CD14-positive monocyte (primary cell): ENCODE measurements at regions not wholly inside any gene's neighbourhood (a gene's known extent, or its start where the extent isn't known, plus 50 kb on each side); places are given as distances from the start of the nearest gene placed in this dataset.

Experiments
- DNase-seq, 3 donors: peaks; one replicate each; pipeline ENCODE4 v3.0.0-alpha.2; 2011 to 2022
- H2AFZ ChIP-seq: 2 replicates; pipeline ENCODE4 v1.6.0; 2012; ENCODE audit warnings: mild to moderate bottlenecking, low read depth, low read length, inconsistent platforms; ENCODE audit not compliant: insufficient read depth, poor library complexity, severe bottlenecking
- H3K27ac ChIP-seq, 2 donors: 1 replicate in 1 of 2; 2 replicates in 1 of 2; pipeline ENCODE4 v1.5.1; 2012 to 2013; ENCODE audit warnings: low read length in 2 of 2, control low read depth in 1 of 2, inconsistent platforms in 1 of 2, low read depth in 1 of 2, mild to moderate bottlenecking in 1 of 2
- H3K27me3 ChIP-seq, 2 donors: one replicate each; pipeline versions ENCODE4 v1.6.0 to v1.6.1; 2011 to 2013; ENCODE audit warnings: low read length in 2 of 2; ENCODE audit not compliant: control insufficient read depth in 2 of 2, insufficient read depth in 2 of 2
- H3K36me3 ChIP-seq, 2 donors: replicated peaks in 1 of 2; 1 replicate in 1 of 2; 2 replicates in 1 of 2; pipeline versions ENCODE4 v1.5.1 to v1.6.1; 2012 to 2013; ENCODE audit warnings: low read length in 2 of 2, control low read depth in 1 of 2, inconsistent platforms in 1 of 2, mild to moderate bottlenecking in 1 of 2; ENCODE audit not compliant: insufficient read depth in 2 of 2, control insufficient read depth in 1 of 2
- H3K4me1 ChIP-seq, 2 donors: 1 replicate in 1 of 2; 2 replicates in 1 of 2; pipeline versions ENCODE4 v1.5.1 to v1.6.1; 2012 to 2013; ENCODE audit warnings: low read length in 2 of 2, control low read depth in 1 of 2, inconsistent platforms in 1 of 2, mild to moderate bottlenecking in 1 of 2, moderate library complexity in 1 of 2; ENCODE audit not compliant: insufficient read depth in 2 of 2, control insufficient read depth in 1 of 2
- H3K4me2 ChIP-seq: replicated peaks from 2 replicates; pipeline ENCODE3; 2012; ENCODE audit warnings: low read length, moderate library complexity, mild to moderate bottlenecking; ENCODE audit not compliant: poor library complexity, severe bottlenecking; ENCODE audit errors: extremely low read depth
- H3K4me3 ChIP-seq, 3 experiments: fragments of 200-600 bp in 1 of 3; sonication (generic) in 1 of 3; replicated peaks in 1 of 3; 1 replicate in 2 of 3; 2 replicates in 1 of 3; pipeline ENCODE4 v1.5.1; 2011 to 2013; ENCODE audit warnings: low read length in 3 of 3, mild to moderate bottlenecking in 3 of 3, control low read depth in 2 of 3, low read depth in 2 of 3, inconsistent platforms in 1 of 3, moderate library complexity in 1 of 3
- H3K79me2 ChIP-seq: 2 replicates; pipeline ENCODE4 v1.6.0; 2012; ENCODE audit warnings: mild to moderate bottlenecking, control low read depth, inconsistent platforms, low read length, moderate library complexity; ENCODE audit not compliant: insufficient read depth
- H3K9ac ChIP-seq: 2 replicates; pipeline ENCODE4 v1.6.0; 2017; ENCODE audit warnings: low read length, mild to moderate bottlenecking; ENCODE audit not compliant: insufficient read depth, poor library complexity, severe bottlenecking
- H3K9me3 ChIP-seq, 2 donors: replicated peaks in 1 of 2; 1 replicate in 1 of 2; 2 replicates in 1 of 2; pipeline versions ENCODE4 v1.5.1 to v1.6.1; 2012 to 2013; ENCODE audit warnings: low read length in 2 of 2, control low read depth in 1 of 2; ENCODE audit not compliant: control insufficient read depth in 1 of 2, insufficient read depth in 1 of 2
- H4K20me1 ChIP-seq: 2 replicates; pipeline ENCODE4 v1.6.0; 2012; ENCODE audit warnings: mild to moderate bottlenecking, low read length, control low read depth, moderate library complexity; ENCODE audit not compliant: insufficient read depth
- H3K27ac Mint-ChIP-seq, 7 donors: one replicate each; pipeline ENCODE4 v1.8.0; 2020; ENCODE audit warnings: mild to moderate bottlenecking in 7 of 7, mixed read lengths in 7 of 7, moderate library complexity in 6 of 7, inconsistent platforms in 2 of 7
- H3K27me3 Mint-ChIP-seq, 3 donors: one replicate each; pipeline ENCODE4 v1.8.0; 2021 to 2022; ENCODE audit warnings: low read depth in 3 of 3, mild to moderate bottlenecking in 3 of 3, mixed read lengths in 3 of 3, moderate library complexity in 3 of 3, inconsistent platforms in 1 of 3
- H3K36me3 Mint-ChIP-seq, 2 donors: one replicate each; pipeline ENCODE4 v1.8.0; 2020; ENCODE audit warnings: mixed read lengths in 2 of 2, inconsistent platforms in 1 of 2, mild to moderate bottlenecking in 1 of 2
- H3K4me1 Mint-ChIP-seq: one replicate; pipeline ENCODE4 v1.8.0; 2020; ENCODE audit warnings: mild to moderate bottlenecking, mixed read lengths
- H3K4me3 Mint-ChIP-seq, 2 donors: one replicate each; pipeline ENCODE4 v1.8.0; 2020; ENCODE audit warnings: mild to moderate bottlenecking in 2 of 2, mixed read lengths in 2 of 2, moderate library complexity in 1 of 2
- H3K9me3 Mint-ChIP-seq, 7 donors: one replicate each; pipeline ENCODE4 v1.8.0; 2020 to 2022; ENCODE audit warnings: mixed read lengths in 7 of 7, mild to moderate bottlenecking in 6 of 7, moderate library complexity in 6 of 7, inconsistent platforms in 2 of 7
- WGBS: methylation state at CpG from one replicate; pipeline ENCODE4 v1.1.5; 2013; ENCODE audit warnings: missing lambda C conversion rate; ENCODE audit not compliant: insufficient coverage; 5-methylcytosine and 5-hydroxymethylcytosine counted together
- intact Hi-C, 2 donors: fragments of 100-400 bp; cut with micrococcal nuclease; formaldehyde crosslinking; loops; one replicate each; pipeline versions ENCODE4 v1.15.0 to v1.15.1; 2023
- TF ChIP-seq, protein P1 (sequence below): fragments of 200-600 bp; IDR thresholded peaks from one replicate; pipeline ENCODE4 v1.8.0; 2022; ENCODE audit warnings: antibody characterized with exemption, mild to moderate bottlenecking

DNA sequence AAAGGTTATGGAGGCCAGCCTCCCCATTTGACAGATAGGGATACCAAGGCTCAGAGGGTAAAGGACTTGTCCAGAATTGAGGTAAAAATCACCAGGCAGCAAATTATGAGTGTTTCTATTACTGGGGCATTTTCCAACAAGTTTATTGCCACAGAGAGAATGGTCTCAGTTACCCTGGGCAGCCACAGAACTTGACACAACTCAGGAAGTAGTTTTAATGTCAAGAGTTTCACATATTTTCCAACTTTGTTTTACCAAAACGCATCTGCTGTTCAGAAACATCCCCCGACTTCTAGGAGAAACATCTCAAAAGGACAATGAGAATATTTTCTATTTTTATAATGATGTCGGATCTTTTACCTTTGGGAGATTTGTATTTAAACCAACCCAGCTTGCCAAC lies 107.5 kb upstream of the MRPS22 start:
- no CpG with 5 or more reads among the region's 3 CpGs for WGBS
- intact Hi-C loops: no loop called here
- Histone ChIP-seq H4K20me1 (no peaks in the 10 kb centered on the region), H3K9ac (no peak overlapping the region), H3K4me1 (no peaks in the 10 kb centered on the region), H3K4me2 (no peak overlapping the region), H3K27me3 (peaks cover 3% of the 10 kb centered on the region in 2 donors), H3K9me3 (no peaks in the 10 kb centered on the region), H3K36me3 (no peaks in the 10 kb centered on the region), H3K27ac (no peak overlapping the region), H3K79me2 (no peaks in the 10 kb centered on the region), H2AFZ (no peak overlapping the region), H3K4me3 (no peak overlapping the region)
- peaks cover 10 to 20% (median 17%) of the 10 kb centered on the region in 3 donors for H3K27me3 Mint-ChIP-seq
- no peaks in the 10 kb centered on the region for H3K36me3 Mint-ChIP-seq
- H3K4me3 Mint-ChIP-seq: no peak overlapping the region
- TF ChIP-seq, protein P1, sequence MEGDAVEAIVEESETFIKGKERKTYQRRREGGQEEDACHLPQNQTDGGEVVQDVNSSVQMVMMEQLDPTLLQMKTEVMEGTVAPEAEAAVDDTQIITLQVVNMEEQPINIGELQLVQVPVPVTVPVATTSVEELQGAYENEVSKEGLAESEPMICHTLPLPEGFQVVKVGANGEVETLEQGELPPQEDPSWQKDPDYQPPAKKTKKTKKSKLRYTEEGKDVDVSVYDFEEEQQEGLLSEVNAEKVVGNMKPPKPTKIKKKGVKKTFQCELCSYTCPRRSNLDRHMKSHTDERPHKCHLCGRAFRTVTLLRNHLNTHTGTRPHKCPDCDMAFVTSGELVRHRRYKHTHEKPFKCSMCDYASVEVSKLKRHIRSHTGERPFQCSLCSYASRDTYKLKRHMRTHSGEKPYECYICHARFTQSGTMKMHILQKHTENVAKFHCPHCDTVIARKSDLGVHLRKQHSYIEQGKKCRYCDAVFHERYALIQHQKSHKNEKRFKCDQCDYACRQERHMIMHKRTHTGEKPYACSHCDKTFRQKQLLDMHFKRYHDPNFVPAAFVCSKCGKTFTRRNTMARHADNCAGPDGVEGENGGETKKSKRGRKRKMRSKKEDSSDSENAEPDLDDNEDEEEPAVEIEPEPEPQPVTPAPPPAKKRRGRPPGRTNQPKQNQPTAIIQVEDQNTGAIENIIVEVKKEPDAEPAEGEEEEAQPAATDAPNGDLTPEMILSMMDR: no peak
- H3K4me1 Mint-ChIP-seq: peaks cover 15% of the 10 kb centered on the region
- peaks cover 0 to 3% (median 0%) of the 10 kb centered on the region in 7 donors for H3K9me3 Mint-ChIP-seq
- H3K27ac Mint-ChIP-seq: no peak overlapping the region
- no peak for DNase-seq

DNA sequence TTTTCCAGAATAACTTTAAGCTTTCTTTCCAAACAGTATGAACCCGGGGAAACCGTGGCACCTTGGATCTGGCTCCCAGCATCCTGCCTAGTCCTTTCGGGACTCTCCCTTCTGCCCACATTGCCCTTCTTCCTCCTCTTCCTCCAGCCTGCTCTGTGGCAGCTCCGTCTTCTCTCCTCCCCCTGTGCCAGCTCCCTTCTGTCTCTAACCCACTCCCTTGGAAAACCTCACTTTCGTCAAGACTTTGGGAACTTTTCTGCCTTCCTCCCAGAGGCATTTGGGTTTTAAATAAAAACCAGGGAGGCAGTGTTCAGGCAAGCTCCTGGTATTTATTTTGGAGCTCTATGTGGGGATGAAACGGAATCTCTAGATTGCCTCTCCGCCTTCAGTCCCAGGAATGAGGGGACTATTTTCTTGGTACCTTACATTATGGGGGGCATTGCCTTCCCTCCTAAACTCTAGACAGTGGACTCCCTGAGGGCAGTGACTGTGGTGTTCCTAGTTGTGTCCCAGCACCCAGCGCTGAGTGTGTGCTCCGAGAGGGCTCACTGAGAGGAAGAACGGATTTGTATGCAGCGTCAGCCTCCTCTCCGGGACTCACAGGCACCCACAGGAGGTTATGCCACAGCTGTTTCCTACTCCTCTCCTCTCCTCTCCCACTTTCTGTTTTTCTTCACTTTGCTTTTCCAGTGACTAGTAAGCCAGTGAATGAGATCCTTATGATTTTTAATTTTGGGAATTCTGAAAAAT lies 105.4 kb upstream of the MRPS22 start:
- peaks cover 9% of the 10 kb centered on the region for H3K4me1 Mint-ChIP-seq
- Histone ChIP-seq H3K36me3 (no peaks in the 10 kb centered on the region), H3K4me3 (no peak overlapping the region), H3K27ac (no peak overlapping the region), H3K27me3 (peaks cover 7 to 13% of the 10 kb centered on the region in 2 donors), H3K79me2 (no peaks in the 10 kb centered on the region), H3K9me3 (no peaks in the 10 kb centered on the region), H3K9ac (no peak overlapping the region), H4K20me1 (no peaks in the 10 kb centered on the region), H2AFZ (no peak overlapping the region), H3K4me1 (no peaks in the 10 kb centered on the region), H3K4me2 (no peak overlapping the region)
- peaks cover 18 to 30% (median 22%) of the 10 kb centered on the region in 3 donors for H3K27me3 Mint-ChIP-seq
- no peak overlapping the region for H3K4me3 Mint-ChIP-seq
- no peak for DNase-seq
- peaks cover 0 to 3% (median 0%) of the 10 kb centered on the region in 7 donors for H3K9me3 Mint-ChIP-seq
- intact Hi-C loops: no loop called here
- 62% methylated on average over 7 of the region's 12 CpGs for WGBS
- H3K27ac Mint-ChIP-seq: no peak overlapping the region
- TF ChIP-seq, protein P1: no peak
- no peaks in the 10 kb centered on the region for H3K36me3 Mint-ChIP-seq
